Kidney (tissue), 13 donors: ENCODE measurements at regions not wholly inside any gene's neighbourhood (a gene's known extent, or its start where the extent isn't known, plus 50 kb on each side); places are given as distances from the start of the nearest gene placed in this dataset.

Experiments
- DNase-seq, 5 donors: peaks; one replicate each; pipeline ENCODE4 v3.0.0-alpha.2; 2013 to 2020
- FAIRE-seq: peaks from 2 replicates; lab custom pipeline; 2012; peaks lifted over from hg19 to GRCh38; lab: Jason Lieb, UNC
- H3K27ac ChIP-seq, 2 donors: one replicate each; pipeline ENCODE4 v1.7.0; 2013; ENCODE audit warnings: low read depth in 2 of 2, low read length in 2 of 2, inconsistent platforms in 1 of 2
- H3K27me3 ChIP-seq: one replicate; pipeline ENCODE4 v1.7.1; 2013; ENCODE audit warnings: low read length, inconsistent platforms; ENCODE audit not compliant: control insufficient read depth, insufficient read depth
- H3K36me3 ChIP-seq, 3 donors: one replicate each; pipeline versions ENCODE4 v1.7.0 to v1.7.1; 2013; ENCODE audit warnings: low read length in 3 of 3, control low read depth in 1 of 3, inconsistent platforms in 1 of 3; ENCODE audit not compliant: insufficient read depth in 3 of 3, control insufficient read depth in 2 of 3
- H3K4me1 ChIP-seq, 3 donors: one replicate each; pipeline versions ENCODE4 v1.7.0 to v1.7.1; 2013; ENCODE audit warnings: low read length in 3 of 3, inconsistent platforms in 1 of 3, low read depth in 1 of 3; ENCODE audit not compliant: control insufficient read depth in 2 of 3, insufficient read depth in 2 of 3
- H3K4me3 ChIP-seq, 3 donors: one replicate each; pipeline versions ENCODE4 v1.7.0 to v1.8.1; 2013; ENCODE audit warnings: low read length in 3 of 3, control low read depth in 1 of 3, inconsistent platforms in 1 of 3
- H3K9ac ChIP-seq, 3 donors: one replicate each; pipeline versions ENCODE4 v1.7.0 to v1.7.1; 2013; ENCODE audit warnings: low read length in 3 of 3, control low read depth in 1 of 3, inconsistent platforms in 1 of 3
- H3K9me3 ChIP-seq, 3 donors: one replicate each; pipeline versions ENCODE4 v1.7.0 to v1.7.1; 2013; ENCODE audit warnings: low read length in 3 of 3, control low read depth in 1 of 3, inconsistent platforms in 1 of 3; ENCODE audit not compliant: control insufficient read depth in 2 of 3, insufficient read depth in 1 of 3
- CTCF ChIP-seq: IDR thresholded peaks from 3 replicates; pipeline ENCODE4 v1.5.1; 2012; ENCODE audit warnings: mild to moderate bottlenecking, moderate library complexity, borderline replicate concordance; ENCODE audit not compliant: insufficient read depth; ENCODE audit errors: extremely low read depth
- intact Hi-C: fragments of 100-400 bp; cut with DNase I; formaldehyde crosslinking; loops from one replicate; pipeline ENCODE4 v1.11.1; 2022
- donor health status: control.
- donor health status: control.
- donor health status: control.
- donor health status: control.
- donor health status: control.
- donor health status: DM: yes; HTN: yes; CAD: no.
- donor health status: Normal renal cell carcinoma (clear cell type).

- DNase-seq = no peak
- Histone ChIP-seq H3K36me3 (no peaks in the 10 kb centered on the region), H3K4me3 (no peak overlapping the region), H3K9me3 (no peaks in the 10 kb centered on the region), H3K27ac (no peak overlapping the region), H3K9ac (no peak overlapping the region), H3K4me1 (no peaks in the 10 kb centered on the region), H3K27me3 (no peaks in the 10 kb centered on the region)
- FAIRE-seq = no peak
- intact Hi-C loops = no loop called here
- no peak for TF ChIP-seq CTCF
These were observed 143.8 kb upstream of the GADL1 start for GRCh38 chr3:31038086-31038739.

- Histone ChIP-seq H3K27me3 (no peaks in the 10 kb centered on the region), H3K4me3 (no peak overlapping the region), H3K9ac (no peak overlapping the region), H3K4me1 (no peaks in the 10 kb centered on the region), H3K9me3 (no peaks in the 10 kb centered on the region), H3K36me3 (no peaks in the 10 kb centered on the region), H3K27ac (no peak overlapping the region)
- DNase-seq = no peak
- intact Hi-C loops = no loop called here
- no peak for FAIRE-seq
- TF ChIP-seq CTCF = no peak
These were observed 144.7 kb upstream of the GADL1 start for GRCh38 chr3:31039145-31039544.

- intact Hi-C loops = no loop called here
- H3K9me3 ChIP-seq = no peaks in the 10 kb centered on the region
- no peaks in the 10 kb centered on the region for H3K27me3 ChIP-seq
- H3K36me3 ChIP-seq = no peaks in the 10 kb centered on the region
- TF ChIP-seq CTCF = no peak
- H3K4me3 ChIP-seq = no peak overlapping the region
- no peak overlapping the region for H3K9ac ChIP-seq
- FAIRE-seq = no peak
- no peaks in the 10 kb centered on the region for H3K4me1 ChIP-seq
- H3K27ac ChIP-seq = peak overlapping the region in 1 of 2 donors; percentile 8
- DNase-seq = peak in 4 of 5 donors; percentile 43 to 83 (median 66)
These were observed 146.9 kb upstream of the GADL1 start for GRCh38 chr3:31041161-31041978.
